Panc1 (cell line): ENCODE measurements at regions not wholly inside any gene's neighbourhood (a gene's known extent, or its start where the extent isn't known, plus 50 kb on each side); places are given as distances from the start of the nearest gene placed in this dataset.

Source experiments
- ATAC-seq: fragments of 200-7000 bp; cut with Tn5 transposase; 2 replicates; pipeline ENCODE4 v1.9.1; 2020; ENCODE audit warnings: mild to moderate bottlenecking, moderate library complexity
- BruUV-seq: library from RNA; stranded (reverse); fragments of 400-500 nt; replicated peaks from 2 replicates; lab custom pipeline; 2021; lab: Mats Ljungman, UMichigan
- CTCF ChIA-PET: fragments of 300-600 bp; sonication (Branson Sonifier 250); formaldehyde crosslinking; loops from one replicate; lab custom pipeline; 2022; ENCODE audit warnings: antibody characterized with exemption; lab: Charles Lee
- POLR2A ChIA-PET: fragments of 300-600 bp; sonication (Branson Sonifier 250); formaldehyde crosslinking; loops from one replicate; lab custom pipeline; 2022; ENCODE audit warnings: antibody characterized with exemption; lab: Charles Lee
- DNase-seq: peaks from one replicate; pipeline ENCODE4 v3.0.0-alpha.2; 2010; ENCODE audit warnings: low read depth, low spot score
- H3K27ac ChIP-seq: 2 replicates; pipeline ENCODE4 v1.5.1; 2011; ENCODE audit warnings: mild to moderate bottlenecking, low read length, inconsistent platforms
- H3K27me3 ChIP-seq: fragments of 200-500 bp; sonication (Bioruptor generic); 2 replicates; pipeline ENCODE4 v1.6.0; 2014; ENCODE audit warnings: low read length, inconsistent platforms; ENCODE audit not compliant: control insufficient read depth, insufficient read depth
- H3K36me3 ChIP-seq: fragments of 200-500 bp; sonication (Bioruptor generic); 2 replicates; pipeline ENCODE4 v1.5.1; 2014; ENCODE audit warnings: inconsistent platforms, mild to moderate bottlenecking, low read length, moderate library complexity; ENCODE audit not compliant: control insufficient read depth, insufficient read depth
- H3K4me1 ChIP-seq: 2 replicates; pipeline ENCODE4 v1.5.1; 2011; ENCODE audit warnings: inconsistent platforms, mild to moderate bottlenecking, low read length, moderate library complexity; ENCODE audit not compliant: control insufficient read depth, insufficient read depth
- H3K4me3 ChIP-seq, 2 experiments: 2 replicates each; pipeline ENCODE4 v1.5.1; 2011 to 2012; ENCODE audit warnings: low read depth in 2 of 2, low read length in 2 of 2, mild to moderate bottlenecking in 2 of 2, inconsistent platforms in 1 of 2, moderate library complexity in 1 of 2
- H3K9me3 ChIP-seq: fragments of 200-500 bp; sonication (Bioruptor generic); 2 replicates; pipeline ENCODE4 v1.5.1; 2014; ENCODE audit warnings: low read depth, mild to moderate bottlenecking, inconsistent platforms, low read length, moderate library complexity; ENCODE audit not compliant: control insufficient read depth, insufficient read depth
- CTCF ChIP-seq: fragments of 450-650 bp; IDR thresholded peaks from 2 replicates; pipeline ENCODE4 v1.5.1; 2017; ENCODE audit warnings: mild to moderate bottlenecking
- POLR2AphosphoS5 ChIP-seq: IDR thresholded peaks from 2 replicates; pipeline ENCODE4 v1.6.1; 2012; ENCODE audit warnings: mild to moderate bottlenecking, low read depth, low read length, moderate library complexity
- REST ChIP-seq, 2 experiments: IDR thresholded peaks; 2 replicates each; pipeline ENCODE4 v1.6.1; 2011 to 2012; ENCODE audit warnings: low read depth in 2 of 2, control low read depth in 1 of 2, low read length in 1 of 2, mild to moderate bottlenecking in 1 of 2, moderate library complexity in 1 of 2; ENCODE audit not compliant: insufficient read depth in 1 of 2
- SIN3A ChIP-seq: IDR thresholded peaks from 2 replicates; pipeline ENCODE4 v1.6.1; 2012; ENCODE audit warnings: low read depth, mild to moderate bottlenecking, low read length, moderate library complexity, borderline replicate concordance; ENCODE audit not compliant: insufficient read depth
- TCF7L2 ChIP-seq: IDR thresholded peaks from 2 replicates; pipeline ENCODE4 v1.6.1; 2011; ENCODE audit warnings: mild to moderate bottlenecking, low read depth, low read length, inconsistent platforms
- in situ Hi-C: cut with HindIII; loops from 2 replicates; pipeline ENCODE4 v1.10.0; 2016; ENCODE audit warnings: low sequenced_read_pairs, low pct_unique_long_range_greater_than_20kb
- intact Hi-C: fragments of 100-400 bp; cut with micrococcal nuclease; formaldehyde crosslinking; loops from one replicate; pipeline ENCODE4 v1.10.0; 2022; ENCODE audit not compliant: unreplicated experiment

DNA sequence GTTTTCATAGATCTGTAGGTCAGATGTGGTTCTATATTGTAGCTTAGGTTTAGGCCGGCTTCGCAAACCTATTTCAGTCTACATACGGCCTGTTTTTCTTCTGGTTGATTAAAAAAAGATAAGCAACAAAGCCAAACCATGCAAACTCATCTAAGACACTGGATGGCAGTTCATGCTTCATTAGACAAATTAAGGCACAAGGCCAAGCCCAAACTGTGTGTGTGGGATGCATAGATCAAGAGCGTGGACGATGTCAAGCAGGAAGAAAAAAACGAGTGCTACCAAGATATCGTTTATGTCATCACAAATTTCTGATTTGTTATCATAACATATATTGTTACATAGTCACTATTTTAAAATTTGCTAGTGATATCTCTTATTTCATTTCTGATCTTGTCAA, 357.6 kb upstream of the KIRREL3 start:
- no TSS peak for BruUV-seq
- no peak for TF ChIP-seq SIN3A
- no peak for TF ChIP-seq CTCF
- no peak for TF ChIP-seq TCF7L2
- no peak for TF ChIP-seq REST (IDR thresholded peaks at IDR 0.05; ENCODE audit: insufficient read depth in 1 of 2, low read depth in 2 of 2, low read length in 1 of 2)
- TF ChIP-seq POLR2AphosphoS5 = no peak
- Histone ChIP-seq H3K4me3 (no peak overlapping the region), H3K9me3 (no peaks in the 10 kb centered on the region), H3K4me1 (no peaks in the 10 kb centered on the region), H3K27ac (no peak overlapping the region), H3K36me3 (no peaks in the 10 kb centered on the region), H3K27me3 (peaks cover 3% of the 10 kb centered on the region)
- DNase-seq = no peak
- ChIA-PET CTCF (no interaction called here), POLR2A (no interaction called here)
- intact Hi-C loops = no loop called here
- in situ Hi-C loops = no loop called here
- no peak for ATAC-seq

- no TSS peak for BruUV-seq
- POLR2A ChIA-PET = no interaction called here
- CTCF ChIA-PET = no interaction called here
These were observed 349.9 kb upstream of the KIRREL3 start for GRCh38 chr11:127350476-127350875.

More at GRCh38 chr11:127350476-127350875, 349.9 kb upstream of the KIRREL3 start:
- Histone ChIP-seq H3K4me3 (no peak overlapping the region), H3K27me3 (peaks cover 2% of the 10 kb centered on the region; the same call in 1 of the 2 replicates), H3K36me3 (no peaks in the 10 kb centered on the region), H3K4me1 (no peaks in the 10 kb centered on the region; the same call in 1 of the 2 replicates), H3K27ac (no peak overlapping the region), H3K9me3 (peaks cover 4% of the 10 kb centered on the region; the same call in 1 of the 2 replicates)
- no peak for ATAC-seq
- no peak for TF ChIP-seq CTCF
- no peak for TF ChIP-seq POLR2AphosphoS5
- TF ChIP-seq TCF7L2 = no peak
- TF ChIP-seq REST (IDR thresholded peaks at IDR 0.05; ENCODE audit: insufficient read depth in 1 of 2, low read depth in 2 of 2, low read length in 1 of 2) = no peak
- TF ChIP-seq SIN3A = no peak
- DNase-seq = no peak
- in situ Hi-C loops (no loop called here), intact Hi-C loops (no loop called here)
